ENCODE measurements at regions not wholly inside any gene's neighbourhood (a gene's known extent, or its start where the extent isn't known, plus 50 kb on each side); places are given as distances from the start of the nearest gene placed in this dataset.
"Not testable (repeated sequence)": the region's sequence is repeated elsewhere in the genome, so short reads cannot be mapped to it uniquely, and the experiment has no call there.

DNA sequence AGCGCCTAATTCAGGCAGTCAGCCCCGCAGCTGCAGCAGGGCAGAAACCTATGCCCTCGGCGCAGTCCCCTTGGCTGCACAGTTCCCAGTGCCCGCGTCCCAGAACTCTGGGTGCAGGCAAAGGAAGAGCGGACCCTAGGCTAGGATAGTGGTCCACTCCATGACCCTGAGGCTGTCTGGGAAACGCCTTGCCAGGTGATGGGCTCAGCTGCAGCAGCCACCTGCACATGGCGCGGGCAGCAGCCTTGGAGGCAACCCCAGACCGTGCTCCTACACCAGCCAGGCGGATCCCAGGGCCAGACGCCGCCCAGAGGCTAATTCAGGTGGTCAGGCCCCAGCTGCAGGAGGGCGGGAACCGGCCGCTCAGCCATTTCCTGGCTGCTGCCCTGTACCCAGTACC lies 83.0 kb downstream of the POTEC start:
- not testable (repeated sequence) for DNase-seq

DNA sequence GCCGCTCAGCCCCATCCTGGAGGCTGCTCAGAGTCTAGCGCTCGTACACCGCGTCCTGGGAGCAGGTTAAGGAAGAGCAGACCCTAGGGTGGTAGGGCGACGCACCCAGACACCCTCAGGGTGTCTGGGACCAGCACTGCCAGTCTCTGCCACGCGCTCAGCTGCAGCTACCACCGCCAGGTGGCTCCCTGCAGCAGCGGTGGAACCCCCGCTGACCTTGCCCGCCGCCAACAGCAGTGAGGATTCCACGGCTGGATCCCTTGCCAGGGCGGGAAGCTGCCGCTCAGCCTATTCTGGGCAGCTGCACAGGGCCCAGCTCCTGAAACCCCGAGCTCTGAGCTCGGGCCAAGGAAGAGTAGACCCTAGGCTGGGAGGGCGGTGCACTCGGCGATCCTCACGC lies 83.6 kb downstream of the POTEC start:
- not testable (repeated sequence) for DNase-seq

DNA sequence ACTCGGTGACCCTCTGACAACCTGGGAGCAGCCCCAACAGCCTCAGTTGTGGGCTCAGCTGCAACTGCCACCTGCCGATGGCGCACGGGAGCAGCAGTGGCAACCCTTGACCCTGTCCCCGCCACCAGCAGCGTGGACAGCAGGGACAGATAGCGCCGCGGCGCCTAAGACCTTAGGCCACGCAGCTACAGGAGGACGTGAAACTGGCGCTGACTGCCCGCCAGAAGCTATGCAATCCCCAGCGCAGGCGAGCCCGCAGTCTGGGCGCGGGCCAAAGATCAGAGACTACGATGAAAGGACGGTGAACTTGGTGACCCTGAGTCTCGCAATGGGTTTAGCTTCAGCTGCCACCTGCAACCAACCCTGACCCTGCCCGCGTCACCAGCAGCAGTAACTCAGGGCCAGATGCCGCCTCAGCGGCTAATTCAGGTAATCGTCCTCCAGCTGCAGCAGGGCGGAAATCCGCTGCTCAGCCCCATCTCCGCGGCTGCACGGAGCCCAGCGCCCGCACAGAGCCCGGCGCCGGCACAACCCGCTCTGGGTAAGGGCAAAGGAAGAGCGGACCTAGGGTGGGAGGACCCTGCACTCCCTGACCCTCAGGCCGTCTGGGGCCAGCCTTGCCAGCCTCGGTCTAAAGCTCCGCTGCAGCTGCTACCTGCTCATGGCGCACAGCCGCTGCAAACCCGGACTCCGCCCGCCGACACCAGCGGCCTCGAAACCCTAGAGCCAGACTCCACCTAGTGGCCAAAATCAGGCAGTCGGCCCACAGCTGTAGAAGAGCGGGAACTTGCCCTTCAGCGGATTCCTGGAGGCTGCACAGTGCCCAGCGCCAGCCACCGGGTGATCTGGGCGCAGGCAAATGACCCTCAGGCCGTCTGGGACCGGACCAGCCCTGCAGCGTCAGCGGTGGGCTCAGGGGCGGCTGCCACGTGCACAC lies 85.1 kb downstream of the POTEC start:
- DNase-seq = not testable (repeated sequence)

DNA sequence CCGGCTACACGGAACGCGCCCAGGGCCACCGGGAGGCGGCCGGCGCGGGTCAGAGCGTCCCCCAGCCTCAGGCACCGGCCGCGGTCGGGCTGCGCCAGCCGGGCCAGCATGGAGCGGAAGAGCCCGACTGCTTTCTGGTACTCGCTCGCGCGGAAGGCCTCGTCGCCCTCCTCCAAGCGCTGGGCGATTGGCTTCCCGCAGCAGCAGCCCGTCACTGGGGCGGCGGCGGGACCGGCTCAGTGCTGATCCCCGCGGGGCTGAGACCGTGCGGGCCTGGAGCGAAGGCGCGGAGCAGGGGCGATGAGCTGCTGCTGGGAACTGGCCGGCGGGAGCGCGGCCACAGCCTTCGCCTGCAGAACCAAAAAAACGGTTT lies 92.8 kb downstream of the POTEC start:
- DNase-seq = not testable (repeated sequence)

- DNase-seq = not testable (repeated sequence)
These were observed 93.3 kb downstream of the POTEC start for GRCh38 chr18:14449995-14450636.

GRCh38 chr18:14449062-14449461 lies 94.3 kb downstream of the POTEC start:
- not testable (repeated sequence) for DNase-seq

GRCh38 chr18:14447715-14448114 lies 95.7 kb downstream of the POTEC start:
- not testable (repeated sequence) for DNase-seq

- DNase-seq = not testable (repeated sequence)
These were observed 107.9 kb downstream of the POTEC start for GRCh38 chr18:14435460-14435859.

DNA sequence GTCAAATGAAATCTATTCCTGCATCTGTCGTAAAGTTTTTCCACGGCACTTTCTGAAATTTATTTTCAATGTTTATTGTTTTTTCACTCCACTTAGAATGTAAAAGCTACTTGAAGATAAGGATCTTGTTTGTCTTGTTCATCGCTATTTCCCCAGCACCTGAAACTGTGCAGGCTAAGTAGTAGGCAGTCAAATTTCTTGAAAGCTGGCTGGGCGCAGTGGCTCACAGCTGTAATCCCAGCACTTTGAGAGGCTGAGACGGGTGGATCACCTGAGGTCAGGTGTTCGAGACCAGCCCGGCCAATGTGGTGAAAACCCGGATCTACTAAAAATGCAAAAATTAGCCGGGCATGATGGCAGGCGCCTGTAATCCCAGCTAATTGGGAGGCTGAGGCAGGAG lies 111.0 kb downstream of the POTEC start:
- DNase-seq = not testable (repeated sequence)

DNA sequence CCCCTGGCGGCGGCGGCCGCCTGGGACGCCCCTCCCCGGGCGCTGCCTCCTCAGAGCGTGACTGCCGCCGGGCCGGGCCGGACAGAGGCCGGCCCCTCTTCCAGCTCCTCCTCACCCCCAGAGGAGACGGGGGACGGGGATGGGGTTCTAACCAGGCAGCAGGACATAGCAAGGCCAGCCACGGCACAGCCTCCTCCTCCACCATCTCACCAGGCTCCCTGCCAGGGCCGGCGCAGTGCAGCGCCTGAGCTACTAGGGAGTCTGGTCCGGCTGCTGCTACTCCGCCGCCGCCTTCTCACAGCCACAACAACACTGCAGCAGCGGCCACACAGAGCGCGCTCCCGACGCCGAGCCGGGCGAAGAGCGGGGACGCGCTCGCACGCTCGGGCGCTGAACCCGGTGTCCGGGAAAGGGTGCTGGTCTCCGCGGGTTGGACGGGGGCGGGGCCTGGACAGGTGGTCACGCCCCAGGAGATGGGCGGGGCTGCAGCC lies 112.3 kb downstream of the POTEC start:
- DNase-seq = peak; percentile 8

DNA sequence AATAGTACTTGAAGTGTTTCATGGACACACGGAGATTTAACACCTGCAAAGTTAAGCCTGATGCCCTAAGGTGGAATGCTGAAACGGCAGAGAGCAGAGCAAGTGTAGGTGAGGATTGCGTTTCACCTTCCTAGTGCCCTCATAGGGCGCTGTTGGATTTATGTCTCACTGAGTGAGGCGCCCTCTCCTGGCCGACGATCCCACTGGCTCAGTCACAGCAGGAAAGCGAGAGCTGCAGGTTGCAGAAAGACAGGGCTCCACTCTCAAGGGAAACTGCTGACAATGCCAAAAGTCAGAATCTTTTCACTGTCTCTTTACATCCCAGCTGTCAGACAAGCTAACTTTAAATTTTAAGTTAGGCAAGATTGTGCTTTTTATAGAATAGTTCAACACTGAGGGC lies 127.6 kb downstream of the POTEC start:
- DNase-seq = not testable (repeated sequence)

DNA sequence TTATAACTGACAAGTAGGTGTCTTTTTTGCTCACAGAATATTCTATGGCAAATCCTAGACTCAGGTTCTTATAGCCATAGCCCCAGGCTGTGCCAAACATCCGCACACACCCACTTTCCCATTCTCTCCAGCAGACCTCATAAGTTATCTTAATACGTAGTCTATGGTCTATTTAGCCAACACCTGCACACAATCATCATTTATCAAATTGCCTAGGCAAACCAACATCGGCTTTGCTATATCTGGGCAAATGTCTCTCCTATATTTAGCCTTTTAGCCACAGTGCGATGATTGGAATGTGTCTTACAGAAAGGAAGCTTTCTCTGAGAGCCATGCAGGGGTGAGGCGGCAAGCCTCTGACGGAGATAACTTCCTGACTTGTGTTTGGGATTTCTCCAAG lies 128.0 kb downstream of the POTEC start:
- DNase-seq = not testable (repeated sequence)

DNA sequence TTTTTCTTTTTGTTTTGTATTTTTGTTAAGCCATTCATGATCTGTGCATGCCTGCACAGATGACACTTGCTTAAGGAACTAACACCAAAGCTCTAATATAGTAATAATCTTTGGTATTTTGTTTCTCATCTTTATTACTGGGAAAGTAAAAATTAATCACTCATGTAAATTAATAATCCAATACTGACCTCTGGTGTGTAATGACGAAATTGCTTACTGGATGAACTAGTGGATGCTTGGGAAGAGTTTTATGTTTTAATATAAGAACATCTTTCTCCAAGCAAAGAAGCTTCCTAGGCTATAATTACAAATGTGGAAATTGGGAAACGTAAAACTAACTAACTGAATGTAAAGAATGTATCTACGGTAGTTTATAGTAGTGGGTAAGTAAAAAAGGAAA lies 147.9 kb downstream of the POTEC start:
- DNase-seq = not testable (repeated sequence)

- DNase-seq = not testable (repeated sequence)
These were observed 149.8 kb downstream of the POTEC start for GRCh38 chr18:14393563-14394103.

DNA sequence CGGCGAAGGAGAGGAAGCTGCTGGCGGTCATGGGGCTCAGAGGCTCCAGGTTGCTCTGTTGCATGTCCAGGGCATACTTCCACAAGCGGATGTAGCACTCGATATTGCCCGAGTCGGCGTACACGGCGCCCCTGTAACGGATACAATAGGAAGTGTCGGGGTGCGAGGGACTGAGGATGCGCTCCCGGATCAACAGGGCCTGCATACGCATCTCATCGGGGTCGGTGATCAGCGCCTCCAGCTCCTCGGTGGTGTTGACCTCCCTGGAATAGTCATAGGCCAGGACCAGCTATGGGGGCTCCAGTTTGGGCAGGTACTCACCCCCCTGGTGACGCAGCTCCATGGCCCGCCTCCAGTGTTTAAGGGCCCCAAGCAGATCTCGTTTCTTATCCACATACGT lies 150.8 kb downstream of the POTEC start:
- not testable (repeated sequence) for DNase-seq

GRCh38 chr18:14384961-14385360 lies 158.4 kb downstream of the POTEC start:
- DNase-seq = not testable (repeated sequence)

DNA sequence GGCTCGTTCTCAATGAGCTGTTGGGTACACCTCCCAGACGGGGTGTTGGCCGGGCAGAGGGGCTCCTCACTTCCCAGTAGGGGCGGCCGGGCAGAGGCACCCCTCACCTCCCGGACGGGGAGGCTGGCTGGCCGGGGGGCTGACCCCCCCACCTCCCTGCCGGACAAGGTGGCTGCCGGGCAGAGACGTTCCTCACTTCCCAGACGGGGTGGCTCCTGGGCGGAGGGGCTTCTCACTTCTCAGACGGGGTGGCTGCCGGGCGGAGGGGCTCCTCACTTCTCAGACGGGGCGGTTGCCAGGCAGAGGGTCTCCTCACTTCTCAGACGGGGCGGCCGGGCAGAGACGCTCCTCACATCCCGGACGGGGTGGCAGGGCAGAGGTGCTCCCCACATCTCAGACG lies 160.7 kb downstream of the POTEC start:
- not testable (repeated sequence) for DNase-seq

GRCh38 chr18:14379489-14379888 lies 163.9 kb downstream of the POTEC start:
- DNase-seq = not testable (repeated sequence)

- DNase-seq = not testable (repeated sequence)
These were observed 165.0 kb downstream of the POTEC start for GRCh38 chr18:14378376-14378775.

- not testable (repeated sequence) for DNase-seq
These were observed 182.1 kb downstream of the POTEC start for GRCh38 chr18:14361346-14361745.

GRCh38 chr18:14357553-14358297 lies 185.7 kb downstream of the POTEC start:
- DNase-seq = not testable (repeated sequence)

- DNase-seq = not testable (repeated sequence)
These were observed 201.2 kb downstream of the POTEC start for GRCh38 chr18:14342170-14342569.

DNA sequence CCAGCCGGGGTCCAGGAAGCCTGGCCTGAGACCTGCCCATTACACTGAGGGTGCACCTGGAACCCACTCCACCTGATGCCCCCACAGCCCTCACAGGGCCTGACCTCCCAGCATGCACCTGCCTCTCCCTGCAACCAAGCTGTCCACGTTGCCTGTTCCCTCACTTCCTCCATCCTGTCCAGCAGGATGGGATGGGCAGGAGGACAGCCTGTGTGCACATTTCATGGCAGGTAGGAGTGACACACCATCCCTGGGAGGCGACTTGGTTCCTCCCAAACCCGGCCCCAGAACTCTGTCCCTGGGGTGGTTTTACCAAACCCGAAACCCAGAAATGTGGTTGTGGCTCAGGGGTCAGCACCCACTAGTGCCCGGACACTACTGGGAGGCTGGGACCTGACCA lies 203.8 kb upstream of the ZNF519 start:
- DNase-seq = not testable (repeated sequence)
